HL-60 (cell line): ENCODE measurements at regions not wholly inside any gene's neighbourhood (a gene's known extent, or its start where the extent isn't known, plus 50 kb on each side); places are given as distances from the start of the nearest gene placed in this dataset.

ENCODE experiments used
- DNase-seq, 2 experiments: peaks; one replicate each; pipeline ENCODE4 v3.0.0-alpha.2; 2010 to 2020; ENCODE audit warnings: low read depth in 1 of 2, low spot score in 1 of 2
- H3K27ac ChIP-seq: fragments of 250-450 bp; sonication (Bioruptor Pico); replicated peaks from 2 replicates; pipeline ENCODE4 v1.5.1; 2020; ENCODE audit warnings: mild to moderate bottlenecking, moderate library complexity
- H3K27me3 ChIP-seq: fragments of 250-450 bp; sonication (Bioruptor Pico); 2 replicates; pipeline ENCODE4 v1.5.1; 2021; ENCODE audit warnings: mild to moderate bottlenecking, moderate library complexity; ENCODE audit not compliant: insufficient read depth, poor library complexity, severe bottlenecking
- H3K4me3 ChIP-seq: replicated peaks from 2 replicates; pipeline ENCODE4 v1.5.1; 2011; ENCODE audit warnings: mild to moderate bottlenecking, control low read depth, low read length; ENCODE audit not compliant: insufficient read depth
- GABPA ChIP-seq: IDR thresholded peaks from 2 replicates; pipeline ENCODE4 v1.6.1; 2012; ENCODE audit warnings: low read depth
- POLR2AphosphoS5 ChIP-seq: IDR thresholded peaks from 2 replicates; pipeline ENCODE4 v1.6.1; 2012; ENCODE audit warnings: low read depth
- SPI1 ChIP-seq: IDR thresholded peaks from 2 replicates; pipeline ENCODE4 v1.6.1; 2012; ENCODE audit warnings: low read depth, mild to moderate bottlenecking, borderline replicate concordance
- TF ChIP-seq, protein P1 (sequence below): IDR thresholded peaks from one replicate; pipeline ENCODE4 v1.5.1; 2011; ENCODE audit warnings: low read length, control low read depth, inconsistent platforms; ENCODE audit not compliant: insufficient read depth
- TF ChIP-seq, protein P2 (sequence below): IDR thresholded peaks from 2 replicates; pipeline ENCODE4 v1.6.1; 2012; ENCODE audit warnings: low read depth; ENCODE audit not compliant: insufficient replicate concordance

DNA sequence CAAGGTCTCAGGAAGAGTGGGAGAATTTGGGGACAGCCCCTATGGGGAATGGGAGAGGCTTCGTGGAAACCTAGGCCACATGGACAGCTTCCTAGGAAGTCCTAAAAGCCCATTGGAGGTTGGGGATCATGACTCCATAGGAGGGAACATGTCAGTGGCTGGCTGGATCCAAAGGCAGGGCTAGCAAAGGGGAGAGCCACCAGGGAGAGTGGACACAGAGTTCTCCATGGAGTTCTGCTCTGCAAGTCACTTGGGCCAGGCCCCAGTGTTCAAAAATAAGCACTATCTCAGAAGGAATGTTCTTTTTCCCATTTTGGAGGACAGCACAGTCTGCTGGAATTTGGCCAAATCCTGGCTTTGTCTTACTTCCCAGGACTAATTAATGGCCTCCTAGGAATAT is 140.6 kb upstream of the RAD23B start:
- no peak for DNase-seq
- Histone ChIP-seq H3K4me3 (no peak overlapping the region), H3K27me3 (no peaks in the 10 kb centered on the region), H3K27ac (no peak overlapping the region)
- TF ChIP-seq, protein P1, sequence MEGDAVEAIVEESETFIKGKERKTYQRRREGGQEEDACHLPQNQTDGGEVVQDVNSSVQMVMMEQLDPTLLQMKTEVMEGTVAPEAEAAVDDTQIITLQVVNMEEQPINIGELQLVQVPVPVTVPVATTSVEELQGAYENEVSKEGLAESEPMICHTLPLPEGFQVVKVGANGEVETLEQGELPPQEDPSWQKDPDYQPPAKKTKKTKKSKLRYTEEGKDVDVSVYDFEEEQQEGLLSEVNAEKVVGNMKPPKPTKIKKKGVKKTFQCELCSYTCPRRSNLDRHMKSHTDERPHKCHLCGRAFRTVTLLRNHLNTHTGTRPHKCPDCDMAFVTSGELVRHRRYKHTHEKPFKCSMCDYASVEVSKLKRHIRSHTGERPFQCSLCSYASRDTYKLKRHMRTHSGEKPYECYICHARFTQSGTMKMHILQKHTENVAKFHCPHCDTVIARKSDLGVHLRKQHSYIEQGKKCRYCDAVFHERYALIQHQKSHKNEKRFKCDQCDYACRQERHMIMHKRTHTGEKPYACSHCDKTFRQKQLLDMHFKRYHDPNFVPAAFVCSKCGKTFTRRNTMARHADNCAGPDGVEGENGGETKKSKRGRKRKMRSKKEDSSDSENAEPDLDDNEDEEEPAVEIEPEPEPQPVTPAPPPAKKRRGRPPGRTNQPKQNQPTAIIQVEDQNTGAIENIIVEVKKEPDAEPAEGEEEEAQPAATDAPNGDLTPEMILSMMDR = no peak
- TF ChIP-seq SPI1 (no peak), GABPA (no peak), POLR2AphosphoS5 (no peak)
- TF ChIP-seq, protein P2, sequence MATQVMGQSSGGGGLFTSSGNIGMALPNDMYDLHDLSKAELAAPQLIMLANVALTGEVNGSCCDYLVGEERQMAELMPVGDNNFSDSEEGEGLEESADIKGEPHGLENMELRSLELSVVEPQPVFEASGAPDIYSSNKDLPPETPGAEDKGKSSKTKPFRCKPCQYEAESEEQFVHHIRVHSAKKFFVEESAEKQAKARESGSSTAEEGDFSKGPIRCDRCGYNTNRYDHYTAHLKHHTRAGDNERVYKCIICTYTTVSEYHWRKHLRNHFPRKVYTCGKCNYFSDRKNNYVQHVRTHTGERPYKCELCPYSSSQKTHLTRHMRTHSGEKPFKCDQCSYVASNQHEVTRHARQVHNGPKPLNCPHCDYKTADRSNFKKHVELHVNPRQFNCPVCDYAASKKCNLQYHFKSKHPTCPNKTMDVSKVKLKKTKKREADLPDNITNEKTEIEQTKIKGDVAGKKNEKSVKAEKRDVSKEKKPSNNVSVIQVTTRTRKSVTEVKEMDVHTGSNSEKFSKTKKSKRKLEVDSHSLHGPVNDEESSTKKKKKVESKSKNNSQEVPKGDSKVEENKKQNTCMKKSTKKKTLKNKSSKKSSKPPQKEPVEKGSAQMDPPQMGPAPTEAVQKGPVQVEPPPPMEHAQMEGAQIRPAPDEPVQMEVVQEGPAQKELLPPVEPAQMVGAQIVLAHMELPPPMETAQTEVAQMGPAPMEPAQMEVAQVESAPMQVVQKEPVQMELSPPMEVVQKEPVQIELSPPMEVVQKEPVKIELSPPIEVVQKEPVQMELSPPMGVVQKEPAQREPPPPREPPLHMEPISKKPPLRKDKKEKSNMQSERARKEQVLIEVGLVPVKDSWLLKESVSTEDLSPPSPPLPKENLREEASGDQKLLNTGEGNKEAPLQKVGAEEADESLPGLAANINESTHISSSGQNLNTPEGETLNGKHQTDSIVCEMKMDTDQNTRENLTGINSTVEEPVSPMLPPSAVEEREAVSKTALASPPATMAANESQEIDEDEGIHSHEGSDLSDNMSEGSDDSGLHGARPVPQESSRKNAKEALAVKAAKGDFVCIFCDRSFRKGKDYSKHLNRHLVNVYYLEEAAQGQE = no peak

GRCh38 chr9:107142896-107143603 is 140.0 kb upstream of the RAD23B start:
- no peak overlapping the region for H3K4me3 ChIP-seq
- no peaks in the 10 kb centered on the region for H3K27me3 ChIP-seq
- no peak for DNase-seq
- no peak for TF ChIP-seq POLR2AphosphoS5
- TF ChIP-seq, protein P2 = no peak
- no peak for TF ChIP-seq SPI1
- H3K27ac ChIP-seq = no peak overlapping the region

GRCh38 chr9:107144475-107144874 is 138.6 kb upstream of the RAD23B start:
- no peak overlapping the region for H3K27ac ChIP-seq
- no peaks in the 10 kb centered on the region for H3K27me3 ChIP-seq
- no peak overlapping the region for H3K4me3 ChIP-seq
- TF ChIP-seq, protein P2 = no peak
- TF ChIP-seq GABPA (no peak), POLR2AphosphoS5 (no peak), SPI1 (no peak)
- TF ChIP-seq, protein P1 = no peak
- no peak for DNase-seq
